H1 (cell line): ENCODE measurements at regions not wholly inside any gene's neighbourhood (a gene's known extent, or its start where the extent isn't known, plus 50 kb on each side); places are given as distances from the start of the nearest gene placed in this dataset.

ENCODE experiments used
- ATF3 ChIP-seq: IDR thresholded peaks from 2 replicates; pipeline ENCODE4 v1.6.1; 2011; ENCODE audit warnings: low read depth, mild to moderate bottlenecking, low read length; ENCODE audit not compliant: insufficient read depth
- CHD1 ChIP-seq: IDR thresholded peaks from 2 replicates; pipeline ENCODE4 v1.6.1; 2012; ENCODE audit warnings: low read depth, low read length, improper control_type of control experiment
- EP300 ChIP-seq, 2 experiments: IDR thresholded peaks; 1 replicate in 1 of 2; 2 replicates in 1 of 2; pipeline ENCODE4 v1.6.1; 2011 to 2012; ENCODE audit warnings: low read depth in 2 of 2, low read length in 2 of 2, mild to moderate bottlenecking in 2 of 2, borderline replicate concordance in 1 of 2, inconsistent platforms in 1 of 2, moderate library complexity in 1 of 2
- HDAC6 ChIP-seq: IDR thresholded peaks from one replicate; pipeline ENCODE4 v1.7.1; 2012; ENCODE audit warnings: low read depth, mild to moderate bottlenecking, inconsistent platforms, low read length, moderate library complexity
- RBBP5 ChIP-seq: IDR thresholded peaks from 2 replicates; pipeline ENCODE4 v1.7.1; 2012; ENCODE audit warnings: low read depth, mild to moderate bottlenecking, inconsistent platforms, low read length, moderate library complexity, borderline replicate concordance
- SP1 ChIP-seq: IDR thresholded peaks from 2 replicates; pipeline ENCODE4 v1.6.1; 2011; ENCODE audit warnings: low read depth, low read length
- SRF ChIP-seq: IDR thresholded peaks from 2 replicates; pipeline ENCODE4 v1.6.1; 2011; ENCODE audit warnings: mild to moderate bottlenecking, low read depth, low read length, moderate library complexity
- YY1 ChIP-seq: IDR thresholded peaks from 2 replicates; pipeline ENCODE4 v1.6.1; 2011; ENCODE audit warnings: low read depth, mild to moderate bottlenecking, low read length
- ZNF274 ChIP-seq: IDR thresholded peaks from 2 replicates; pipeline ENCODE4 v1.7.0; 2012; ENCODE audit warnings: low read length, borderline replicate concordance; ENCODE audit errors: extremely low read depth
- TF ChIP-seq, protein P1 (sequence below), 3 experiments: IDR thresholded peaks; 1 replicate in 2 of 3; 2 replicates in 1 of 3; pipeline versions ENCODE4 v1.5.1 to v1.6.1; 2011; ENCODE audit warnings: low read length in 3 of 3, mild to moderate bottlenecking in 3 of 3, inconsistent platforms in 2 of 3, low read depth in 1 of 3, moderate library complexity in 1 of 3; ENCODE audit not compliant: insufficient read depth in 1 of 3; ENCODE audit errors: control extremely low read depth in 1 of 3
- TF ChIP-seq, protein P2 (sequence below): IDR thresholded peaks from 2 replicates; pipeline ENCODE4 v1.6.1; 2012; ENCODE audit warnings: inconsistent platforms

GRCh38 chr9:16333691-16334090 lies 536.8 kb downstream of the BNC2 start:
- TF ChIP-seq, protein P1, sequence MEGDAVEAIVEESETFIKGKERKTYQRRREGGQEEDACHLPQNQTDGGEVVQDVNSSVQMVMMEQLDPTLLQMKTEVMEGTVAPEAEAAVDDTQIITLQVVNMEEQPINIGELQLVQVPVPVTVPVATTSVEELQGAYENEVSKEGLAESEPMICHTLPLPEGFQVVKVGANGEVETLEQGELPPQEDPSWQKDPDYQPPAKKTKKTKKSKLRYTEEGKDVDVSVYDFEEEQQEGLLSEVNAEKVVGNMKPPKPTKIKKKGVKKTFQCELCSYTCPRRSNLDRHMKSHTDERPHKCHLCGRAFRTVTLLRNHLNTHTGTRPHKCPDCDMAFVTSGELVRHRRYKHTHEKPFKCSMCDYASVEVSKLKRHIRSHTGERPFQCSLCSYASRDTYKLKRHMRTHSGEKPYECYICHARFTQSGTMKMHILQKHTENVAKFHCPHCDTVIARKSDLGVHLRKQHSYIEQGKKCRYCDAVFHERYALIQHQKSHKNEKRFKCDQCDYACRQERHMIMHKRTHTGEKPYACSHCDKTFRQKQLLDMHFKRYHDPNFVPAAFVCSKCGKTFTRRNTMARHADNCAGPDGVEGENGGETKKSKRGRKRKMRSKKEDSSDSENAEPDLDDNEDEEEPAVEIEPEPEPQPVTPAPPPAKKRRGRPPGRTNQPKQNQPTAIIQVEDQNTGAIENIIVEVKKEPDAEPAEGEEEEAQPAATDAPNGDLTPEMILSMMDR (IDR thresholded peaks at IDR 0.05; ENCODE audit: control extremely low read depth in 1 of 3, insufficient read depth in 1 of 3, low read depth in 1 of 3, low read length in 3 of 3) = no peak
- no peak for TF ChIP-seq CHD1
- TF ChIP-seq SRF = no peak
- TF ChIP-seq YY1 = no peak
- no peak for TF ChIP-seq SP1
- no peak for TF ChIP-seq HDAC6
- no peak for TF ChIP-seq EP300 (IDR thresholded peaks at IDR 0.05; ENCODE audit: borderline replicate concordance in 1 of 2, low read depth in 2 of 2, low read length in 2 of 2)
- no peak for TF ChIP-seq ATF3
- no peak for TF ChIP-seq RBBP5
- TF ChIP-seq, protein P2, sequence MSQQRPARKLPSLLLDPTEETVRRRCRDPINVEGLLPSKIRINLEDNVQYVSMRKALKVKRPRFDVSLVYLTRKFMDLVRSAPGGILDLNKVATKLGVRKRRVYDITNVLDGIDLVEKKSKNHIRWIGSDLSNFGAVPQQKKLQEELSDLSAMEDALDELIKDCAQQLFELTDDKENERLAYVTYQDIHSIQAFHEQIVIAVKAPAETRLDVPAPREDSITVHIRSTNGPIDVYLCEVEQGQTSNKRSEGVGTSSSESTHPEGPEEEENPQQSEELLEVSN = no peak
- TF ChIP-seq ZNF274 = no peak
